HG02981 (cell line): ENCODE measurements at regions not wholly inside any gene's neighbourhood (a gene's known extent, or its start where the extent isn't known, plus 50 kb on each side); places are given as distances from the start of the nearest gene placed in this dataset.
"Not testable (repeated sequence)": the region's sequence is repeated elsewhere in the genome, so short reads cannot be mapped to it uniquely, and the experiment has no call there.

Experiments used
- ATAC-seq: cut with Tn5 transposase; IDR thresholded peaks from one replicate; pipeline ENCODE4 v1.9.1; 2021; ENCODE audit warnings: mild to moderate bottlenecking, moderate library complexity; ENCODE audit not compliant: unreplicated experiment

- no peak for ATAC-seq
Measured at GRCh38 chr2:145807554-145807953, 1287.6 kb upstream of the ZEB2 start.

- no peak for ATAC-seq
Measured at GRCh38 chr2:145806546-145806945, 1286.6 kb upstream of the ZEB2 start.

- no peak for ATAC-seq
Measured at GRCh38 chr2:145802133-145802532, 1282.2 kb upstream of the ZEB2 start.

DNA sequence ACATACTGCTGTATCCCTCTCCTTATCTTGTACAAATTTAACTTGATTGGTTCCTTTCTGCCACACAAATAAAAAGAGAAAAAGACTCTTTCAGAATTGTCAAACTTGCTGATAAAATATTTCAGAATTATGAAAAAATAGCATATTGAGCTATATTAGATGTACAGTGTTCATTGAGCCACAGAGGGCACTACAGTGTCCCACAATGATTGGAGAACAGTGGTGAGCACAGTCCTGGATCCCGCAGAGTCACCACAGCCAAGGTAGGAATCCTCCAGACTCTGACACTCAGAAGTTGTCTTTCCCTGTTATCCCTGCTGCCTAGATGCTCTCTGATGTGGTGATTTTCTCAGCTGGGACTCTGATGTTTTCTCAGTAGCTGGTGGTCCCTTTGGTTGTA is 1281.3 kb upstream of the ZEB2 start:
- ATAC-seq = no peak

GRCh38 chr2:145800151-145801091 is 1280.5 kb upstream of the ZEB2 start:
- no peak for ATAC-seq

- ATAC-seq = no peak
Measured at GRCh38 chr2:145799595-145800108, 1279.7 kb upstream of the ZEB2 start.

GRCh38 chr2:145798419-145798818 is 1278.5 kb upstream of the ZEB2 start:
- no peak for ATAC-seq

- ATAC-seq = no peak
Measured at GRCh38 chr2:145797692-145798091, 1277.8 kb upstream of the ZEB2 start.

GRCh38 chr2:145792745-145793144 is 1272.8 kb upstream of the ZEB2 start:
- ATAC-seq = no peak

DNA sequence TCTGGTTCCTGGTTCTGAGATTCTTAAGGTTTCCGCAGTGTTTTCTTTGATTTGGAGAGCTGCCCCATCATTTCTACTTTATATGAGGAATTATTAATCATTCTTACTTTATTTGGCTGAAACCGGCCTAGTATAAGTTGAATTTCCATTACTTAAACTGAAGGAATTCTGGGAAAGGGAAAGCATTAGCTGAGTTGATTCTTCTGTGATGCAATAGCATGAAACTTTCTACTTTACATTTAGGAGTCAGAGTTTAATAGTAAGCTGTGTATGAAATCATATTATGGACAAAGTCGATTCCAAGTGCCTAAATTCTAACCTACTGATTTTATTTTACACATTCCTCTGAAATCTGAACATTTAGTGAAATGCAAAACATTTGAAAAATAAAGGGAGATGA is 1269.7 kb upstream of the ZEB2 start:
- ATAC-seq = no peak

DNA sequence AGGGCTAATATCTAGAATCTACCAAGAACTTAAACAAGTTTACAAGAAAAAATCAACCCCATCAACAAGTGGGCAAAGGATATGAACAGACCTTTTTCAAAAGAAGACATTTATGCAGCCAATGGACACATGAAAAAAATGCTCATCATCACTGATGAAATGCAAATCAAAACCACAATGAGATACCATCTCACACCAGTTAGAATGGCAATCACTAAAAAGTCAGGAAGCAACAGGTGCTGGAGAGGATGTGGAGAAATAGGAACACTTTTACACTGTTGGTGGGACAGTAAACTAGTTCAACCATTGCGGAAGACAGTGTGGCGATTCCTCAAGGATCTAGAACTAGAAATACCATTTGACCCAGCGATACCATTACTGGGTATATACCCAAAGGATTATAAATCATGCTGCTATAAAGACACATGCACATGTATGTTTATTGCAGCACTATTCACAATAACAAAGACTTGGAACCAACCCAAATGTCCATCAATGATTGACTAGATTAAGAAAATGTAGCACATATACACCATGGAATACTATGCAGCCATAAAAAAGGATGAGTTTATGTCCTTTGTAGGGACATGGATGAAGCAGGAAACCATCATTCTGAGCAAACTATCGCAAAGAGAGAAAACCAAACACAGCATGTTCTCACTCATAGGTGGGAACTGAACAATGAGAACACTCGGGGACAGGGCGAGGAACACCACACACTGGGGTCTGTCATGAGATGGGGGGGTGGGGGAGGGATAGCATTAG is 1267.9 kb upstream of the ZEB2 start:
- ATAC-seq = not testable (repeated sequence)

DNA sequence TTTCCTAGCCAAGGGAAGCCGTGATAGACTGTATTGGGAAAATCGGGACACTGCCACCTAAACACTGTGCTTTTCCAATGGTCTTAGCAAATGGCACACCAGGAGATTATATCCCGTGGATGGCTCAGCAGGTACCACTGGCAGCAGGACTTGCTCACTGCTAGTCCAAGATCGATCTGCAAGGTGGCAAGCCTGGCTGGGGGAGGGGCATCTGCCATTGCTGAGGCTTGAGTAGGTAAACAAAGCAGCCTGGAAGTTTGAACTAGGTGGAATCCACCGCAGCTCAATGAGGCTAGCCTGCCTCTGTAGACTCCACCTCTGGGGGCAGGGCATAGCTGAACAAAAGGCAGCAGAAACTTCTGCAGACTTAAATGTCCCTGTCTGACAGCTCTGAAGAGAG is 1262.7 kb upstream of the ZEB2 start:
- not testable (repeated sequence) for ATAC-seq

- peak; percentile 64 for ATAC-seq
Measured at GRCh38 chr2:145777914-145778313, 1258.0 kb upstream of the ZEB2 start.

DNA sequence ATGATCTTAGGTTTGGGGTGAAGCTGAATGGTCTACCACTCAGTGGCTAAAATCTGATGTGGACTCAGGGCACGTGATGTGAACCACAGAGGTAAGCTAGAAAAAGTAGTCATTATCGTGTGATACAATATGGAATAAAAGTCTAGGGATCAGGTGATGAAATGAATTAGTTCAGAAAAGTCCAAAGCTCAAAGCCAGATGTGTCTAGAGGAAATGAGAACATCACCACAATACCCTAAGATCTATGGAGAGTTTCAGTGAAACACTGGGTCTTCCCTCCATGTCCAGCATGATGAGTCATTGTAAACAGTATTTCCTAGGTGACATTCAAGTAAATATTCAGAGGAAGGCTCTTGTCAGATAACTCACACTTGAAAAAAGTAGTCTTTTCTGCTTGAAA is 1257.4 kb upstream of the ZEB2 start:
- no peak for ATAC-seq

- no peak for ATAC-seq
Measured at GRCh38 chr2:145775591-145775990, 1255.7 kb upstream of the ZEB2 start.

GRCh38 chr2:145771525-145771924 is 1251.6 kb upstream of the ZEB2 start:
- ATAC-seq = peak; percentile 99

DNA sequence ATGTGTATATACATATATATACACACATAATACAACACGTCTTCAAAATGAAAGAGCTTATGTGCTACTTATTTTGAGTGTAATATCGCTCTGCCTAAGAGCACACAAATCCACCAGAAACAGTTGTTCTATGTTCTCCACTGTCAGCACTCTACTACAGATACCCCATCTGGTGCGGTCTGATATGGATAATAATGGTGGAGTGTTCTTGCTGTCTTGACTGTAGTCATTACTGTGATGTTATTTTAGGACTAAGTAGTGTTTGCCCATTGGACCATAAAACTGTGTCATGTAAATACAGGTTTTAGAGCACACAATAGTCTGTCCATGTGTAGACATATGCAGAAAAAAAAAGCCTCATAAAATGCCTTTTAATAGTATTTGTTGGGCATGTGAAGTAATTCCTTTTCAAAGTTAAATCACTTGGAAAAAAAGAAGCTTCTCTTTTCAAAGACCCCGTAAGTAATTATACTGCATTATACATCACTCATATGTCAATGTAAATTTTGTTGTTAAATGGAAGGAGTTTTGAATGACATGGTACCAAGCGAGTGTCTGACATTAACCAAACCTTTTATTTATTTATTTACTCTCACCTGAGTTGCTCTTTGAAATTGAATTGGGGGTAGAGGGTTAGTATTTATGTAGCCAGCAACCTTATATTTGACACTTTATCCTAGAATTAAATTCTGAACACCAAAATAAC is 1249.2 kb upstream of the ZEB2 start:
- no peak for ATAC-seq

DNA sequence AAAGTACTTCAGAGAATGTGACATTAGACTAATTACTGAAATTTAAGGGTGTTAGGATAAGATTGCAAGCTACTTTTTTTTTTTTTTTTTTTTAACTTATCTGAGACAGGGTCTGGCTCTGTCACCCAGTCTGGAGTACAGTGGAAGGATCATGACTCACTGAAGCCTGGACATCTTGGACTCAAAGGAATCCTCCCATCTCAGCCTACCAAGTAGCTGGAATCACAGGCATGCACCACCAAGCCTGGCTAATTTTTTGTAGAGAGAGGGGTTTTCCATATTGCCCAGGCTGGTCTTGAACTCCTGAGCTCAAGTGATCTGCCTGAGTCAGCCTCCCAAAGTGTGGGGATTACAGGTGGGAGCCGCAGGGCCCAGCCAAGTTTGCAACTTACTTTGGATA is 1246.0 kb upstream of the ZEB2 start:
- no peak for ATAC-seq

DNA sequence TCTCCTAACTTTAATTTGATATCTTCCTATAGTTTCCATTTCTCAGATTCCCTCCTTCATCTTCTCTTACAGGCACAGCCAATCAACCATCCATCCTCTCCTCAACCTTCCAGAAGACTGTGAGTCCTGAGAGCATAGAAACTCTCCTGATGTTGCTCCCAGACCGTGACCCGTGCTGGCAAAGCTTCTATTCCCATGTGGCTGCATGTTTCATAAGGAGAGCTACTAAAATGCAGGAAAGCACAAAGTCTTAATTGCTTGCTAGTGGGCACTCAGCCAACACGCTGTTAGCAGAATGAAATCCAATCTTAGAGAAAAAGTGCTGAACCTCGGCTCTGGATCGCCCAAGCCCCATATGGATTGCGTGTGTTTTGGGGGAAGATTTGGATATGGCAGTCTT is 1244.7 kb upstream of the ZEB2 start:
- no peak for ATAC-seq

DNA sequence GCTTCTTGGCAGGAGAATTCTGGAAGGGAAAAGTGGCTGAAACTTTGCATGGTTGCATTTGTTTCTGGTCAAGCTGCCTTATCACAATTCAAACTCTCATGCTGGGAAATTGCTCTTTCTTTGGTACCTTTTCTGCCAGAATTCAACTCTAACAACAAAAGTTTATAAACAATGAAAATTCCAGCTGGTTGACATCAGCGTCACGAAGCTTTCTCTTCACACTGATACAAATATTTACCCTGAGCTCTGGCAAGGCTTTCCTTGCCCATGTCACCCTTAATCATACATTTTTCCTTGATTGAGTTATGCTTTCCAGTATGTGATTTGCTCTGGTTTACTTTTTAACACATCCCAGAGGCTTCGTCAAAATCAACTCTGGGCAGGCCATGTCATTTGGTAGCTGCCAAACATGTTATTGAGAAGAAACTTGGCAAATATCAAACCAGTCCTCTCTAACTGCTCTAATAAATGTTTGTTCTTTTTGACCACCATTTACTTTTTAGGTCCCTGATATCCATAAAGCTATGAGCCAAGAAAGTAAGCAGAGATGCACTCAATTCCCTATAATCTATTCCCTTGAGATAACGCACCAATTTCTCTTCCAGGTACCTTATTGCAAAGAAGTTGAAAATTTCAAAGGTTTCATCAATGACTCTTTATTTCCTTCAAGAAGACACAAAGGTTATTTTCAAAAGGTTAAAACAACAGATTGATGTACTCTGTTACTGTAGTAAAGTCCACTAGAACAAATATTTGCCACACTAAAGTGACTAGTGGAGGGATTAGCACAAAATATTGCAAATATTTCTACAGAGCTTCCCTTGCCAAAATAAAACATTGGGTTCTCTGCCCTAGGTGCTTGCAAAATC is 1241.1 kb upstream of the ZEB2 start:
- ATAC-seq = no peak
